ENCODE measurements at regions not wholly inside any gene's neighbourhood (a gene's known extent, or its start where the extent isn't known, plus 50 kb on each side); places are given as distances from the start of the nearest gene placed in this dataset.

GRCh38 chr10:21242915-21243314 is 282.6 kb downstream of the SKIDA1 start:
- no peak for TF ChIP-seq CTCF (IDR thresholded peaks at IDR 0.05)
- Mint-ChIP-seq H3K4me3 (ENCODE audit: unreplicated experiment) (no peak overlapping the region), H3K9me3 (ENCODE audit: low read depth) (peaks cover 3% of the 10 kb centered on the region), H3K36me3 (ENCODE audit: low read depth) (no peaks in the 10 kb centered on the region), H3K4me1 (ENCODE audit: low read depth) (peaks cover 7% of the 10 kb centered on the region), H3K27me3 (ENCODE audit: low read depth) (peaks cover 4% of the 10 kb centered on the region), H3K27ac (ENCODE audit: unreplicated experiment) (no peak overlapping the region)
- no peak for DNase-seq (ENCODE audit: low spot score)

GRCh38 chr10:21238717-21239116 is 286.8 kb downstream of the SKIDA1 start:
- peaks cover 7% of the 10 kb centered on the region for H3K4me1 Mint-ChIP-seq (ENCODE audit: low read depth)
- no peaks in the 10 kb centered on the region for H3K27me3 Mint-ChIP-seq (ENCODE audit: low read depth)
- TF ChIP-seq CTCF (IDR thresholded peaks at IDR 0.05), result no peak
- H3K9me3 Mint-ChIP-seq (ENCODE audit: low read depth), result peaks cover 6% of the 10 kb centered on the region
- H3K4me3 Mint-ChIP-seq (ENCODE audit: unreplicated experiment), result no peak overlapping the region
- no peak for DNase-seq (ENCODE audit: low spot score)
- H3K36me3 Mint-ChIP-seq (ENCODE audit: low read depth), result no peaks in the 10 kb centered on the region
- H3K27ac Mint-ChIP-seq (ENCODE audit: unreplicated experiment), result no peak overlapping the region

- Mint-ChIP-seq H3K27me3 (ENCODE audit: low read depth) (no peaks in the 10 kb centered on the region), H3K4me3 (ENCODE audit: unreplicated experiment) (no peak overlapping the region), H3K4me1 (ENCODE audit: low read depth) (peaks cover 7% of the 10 kb centered on the region), H3K36me3 (ENCODE audit: low read depth) (no peaks in the 10 kb centered on the region), H3K27ac (ENCODE audit: unreplicated experiment) (no peak overlapping the region), H3K9me3 (ENCODE audit: low read depth) (peaks cover 6% of the 10 kb centered on the region)
- no peak for DNase-seq (ENCODE audit: low spot score)
- no peak for TF ChIP-seq CTCF (IDR thresholded peaks at IDR 0.05)
These were observed 287.4 kb downstream of the SKIDA1 start for GRCh38 chr10:21238044-21238443.

GRCh38 chr10:21234761-21235160 is 290.7 kb downstream of the SKIDA1 start:
- TF ChIP-seq CTCF (IDR thresholded peaks at IDR 0.05), result no peak
- H3K4me3 Mint-ChIP-seq (ENCODE audit: unreplicated experiment), result no peak overlapping the region
- H3K36me3 Mint-ChIP-seq (ENCODE audit: low read depth), result peaks cover 2% of the 10 kb centered on the region
- peaks cover 5% of the 10 kb centered on the region for H3K4me1 Mint-ChIP-seq (ENCODE audit: low read depth)
- H3K9me3 Mint-ChIP-seq (ENCODE audit: low read depth), result peaks cover 6% of the 10 kb centered on the region
- H3K27ac Mint-ChIP-seq (ENCODE audit: unreplicated experiment), result no peak overlapping the region
- DNase-seq (ENCODE audit: low spot score), result no peak
- no peaks in the 10 kb centered on the region for H3K27me3 Mint-ChIP-seq (ENCODE audit: low read depth)

- no peak for TF ChIP-seq CTCF (IDR thresholded peaks at IDR 0.05)
- Mint-ChIP-seq H3K27me3 (ENCODE audit: low read depth) (peaks cover 6% of the 10 kb centered on the region), H3K27ac (ENCODE audit: unreplicated experiment) (no peak overlapping the region), H3K4me1 (ENCODE audit: low read depth) (peaks cover 5% of the 10 kb centered on the region), H3K4me3 (ENCODE audit: unreplicated experiment) (no peak overlapping the region), H3K9me3 (ENCODE audit: low read depth) (peaks cover 6% of the 10 kb centered on the region), H3K36me3 (ENCODE audit: low read depth) (peaks cover 2% of the 10 kb centered on the region)
- no peak for DNase-seq (ENCODE audit: low spot score)
These were observed 295.3 kb downstream of the SKIDA1 start for GRCh38 chr10:21230219-21230618.
